CD4-positive, alpha-beta T cell (primary cell): ENCODE measurements at regions not wholly inside any gene's neighbourhood (a gene's known extent, or its start where the extent isn't known, plus 50 kb on each side); places are given as distances from the start of the nearest gene placed in this dataset.

Experiments used
- ATAC-seq: fragments of 200-7000 bp; cut with Tn5 transposase; one replicate; pipeline ENCODE4 v1.10.0; 2022; ENCODE audit warnings: mild to moderate bottlenecking; ENCODE audit not compliant: poor library complexity
- CTCF ChIA-PET: fragments of 350-600 bp; sonication (Branson Sonifier 250); formaldehyde crosslinking; loops from one replicate; lab custom pipeline; 2021; ENCODE audit warnings: antibody characterized with exemption, inconsistent platforms; lab: Charles Lee
- POLR2A ChIA-PET: fragments of 350-600 bp; sonication (Branson Sonifier 250); formaldehyde crosslinking; loops from one replicate; lab custom pipeline; 2021; ENCODE audit warnings: antibody characterized with exemption, inconsistent platforms; lab: Charles Lee
- DNase-seq, 14 experiments: peaks; one replicate each; pipeline ENCODE4 v3.0.0-alpha.2; 2013 to 2020; ENCODE audit warnings: mixed read lengths in 2 of 14
- H3K27ac ChIP-seq, 2 donors: one replicate each; pipeline versions ENCODE4 v1.5.1 to v1.7.0; 2013; ENCODE audit warnings: low read length in 2 of 2, low read depth in 1 of 2, mild to moderate bottlenecking in 1 of 2
- H3K27me3 ChIP-seq, 2 experiments: 1 replicate in 1 of 2; 2 replicates in 1 of 2; pipeline versions ENCODE4 v1.6.1 to v1.7.0; 2013; ENCODE audit warnings: low read length in 2 of 2, control low read depth in 1 of 2, mild to moderate bottlenecking in 1 of 2, moderate library complexity in 1 of 2; ENCODE audit not compliant: insufficient read depth in 2 of 2, control insufficient read depth in 1 of 2
- H3K36me3 ChIP-seq: one replicate; pipeline ENCODE4 v1.6.1; 2013; ENCODE audit warnings: low read length, control low read depth; ENCODE audit not compliant: insufficient read depth
- H3K4me1 ChIP-seq: one replicate; pipeline ENCODE4 v1.6.1; 2013; ENCODE audit warnings: low read length, control low read depth; ENCODE audit not compliant: insufficient read depth
- H3K4me3 ChIP-seq: one replicate; pipeline ENCODE4 v1.5.1; 2013; ENCODE audit warnings: mild to moderate bottlenecking, low read length, moderate library complexity
- H3K9me3 ChIP-seq, 2 experiments: 1 replicate in 1 of 2; 2 replicates in 1 of 2; pipeline versions ENCODE4 v1.6.1 to v1.7.0; 2013; ENCODE audit warnings: low read length in 2 of 2, mild to moderate bottlenecking in 2 of 2, control low read depth in 1 of 2, moderate library complexity in 1 of 2; ENCODE audit not compliant: control insufficient read depth in 1 of 2, insufficient read depth in 1 of 2
- H3K27ac Mint-ChIP-seq: one replicate; pipeline ENCODE4 v1.8.0; 2020; ENCODE audit warnings: mixed read lengths
- H3K27me3 Mint-ChIP-seq: one replicate; pipeline ENCODE4 v1.8.0; 2021; ENCODE audit warnings: mixed read lengths
- H3K36me3 Mint-ChIP-seq: one replicate; pipeline ENCODE4 v1.8.0; 2021; ENCODE audit warnings: low read depth, mixed read lengths
- H3K4me1 Mint-ChIP-seq: one replicate; pipeline ENCODE4 v1.8.0; 2021; ENCODE audit warnings: low read depth, mixed read lengths
- H3K4me3 Mint-ChIP-seq: one replicate; pipeline ENCODE4 v1.8.0; 2020; ENCODE audit warnings: mild to moderate bottlenecking, mixed read lengths
- H3K9me3 Mint-ChIP-seq: one replicate; pipeline ENCODE4 v1.8.0; 2020; ENCODE audit warnings: mixed read lengths
- intact Hi-C, 2 experiments: fragments of 100-400 bp; cut with DNase I in 1 of 2; cut with micrococcal nuclease in 1 of 2; formaldehyde crosslinking; loops; one replicate each; pipeline versions ENCODE4 v1.15.1 to v1.9.0; 2023 to 2025; cut with DNase I, micrococcal nuclease
- TF ChIP-seq, protein P1 (sequence below): fragments of 200-600 bp; IDR thresholded peaks from one replicate; pipeline ENCODE4 v1.8.0; 2022; ENCODE audit warnings: antibody characterized with exemption, mild to moderate bottlenecking

DNA sequence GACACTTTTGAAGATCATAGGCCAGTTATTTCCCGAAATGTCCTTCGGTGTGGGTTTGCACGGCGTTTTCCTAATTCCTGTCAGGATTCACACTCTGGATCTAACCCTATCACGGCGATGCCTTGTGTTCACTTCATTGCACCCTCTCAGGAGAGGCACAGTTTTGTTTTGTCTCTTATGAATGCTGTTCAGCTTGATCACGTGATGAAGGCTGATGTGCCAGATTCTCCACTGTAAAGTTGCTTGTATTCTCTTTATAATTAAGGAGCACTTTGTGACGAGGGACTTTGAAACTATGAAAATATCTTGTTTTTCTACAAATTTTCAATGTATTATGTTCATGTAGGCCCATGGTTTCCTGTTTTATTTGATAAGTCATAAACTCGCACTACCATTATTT, 568.1 kb downstream of the ACTR3B start:
- no peaks in the 10 kb centered on the region for H3K27me3 ChIP-seq
- intact Hi-C loops, result no loop called here
- TF ChIP-seq, protein P1, sequence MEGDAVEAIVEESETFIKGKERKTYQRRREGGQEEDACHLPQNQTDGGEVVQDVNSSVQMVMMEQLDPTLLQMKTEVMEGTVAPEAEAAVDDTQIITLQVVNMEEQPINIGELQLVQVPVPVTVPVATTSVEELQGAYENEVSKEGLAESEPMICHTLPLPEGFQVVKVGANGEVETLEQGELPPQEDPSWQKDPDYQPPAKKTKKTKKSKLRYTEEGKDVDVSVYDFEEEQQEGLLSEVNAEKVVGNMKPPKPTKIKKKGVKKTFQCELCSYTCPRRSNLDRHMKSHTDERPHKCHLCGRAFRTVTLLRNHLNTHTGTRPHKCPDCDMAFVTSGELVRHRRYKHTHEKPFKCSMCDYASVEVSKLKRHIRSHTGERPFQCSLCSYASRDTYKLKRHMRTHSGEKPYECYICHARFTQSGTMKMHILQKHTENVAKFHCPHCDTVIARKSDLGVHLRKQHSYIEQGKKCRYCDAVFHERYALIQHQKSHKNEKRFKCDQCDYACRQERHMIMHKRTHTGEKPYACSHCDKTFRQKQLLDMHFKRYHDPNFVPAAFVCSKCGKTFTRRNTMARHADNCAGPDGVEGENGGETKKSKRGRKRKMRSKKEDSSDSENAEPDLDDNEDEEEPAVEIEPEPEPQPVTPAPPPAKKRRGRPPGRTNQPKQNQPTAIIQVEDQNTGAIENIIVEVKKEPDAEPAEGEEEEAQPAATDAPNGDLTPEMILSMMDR, result no peak
- Mint-ChIP-seq H3K4me3 (no peak overlapping the region), H3K4me1 (no peaks in the 10 kb centered on the region), H3K27ac (no peak overlapping the region), H3K36me3 (no peaks in the 10 kb centered on the region), H3K27me3 (no peaks in the 10 kb centered on the region), H3K9me3 (peaks cover 14% of the 10 kb centered on the region)
- no peak for DNase-seq
- ChIA-PET POLR2A (no interaction called here), CTCF (no interaction called here)
- no peaks in the 10 kb centered on the region for H3K36me3 ChIP-seq
- no peak for ATAC-seq
- no peak overlapping the region for H3K27ac ChIP-seq
- no peak overlapping the region for H3K4me3 ChIP-seq
- no peaks in the 10 kb centered on the region for H3K4me1 ChIP-seq
- H3K9me3 ChIP-seq, result peaks cover 0 to 24% of the 10 kb centered on the region in 2 experiments

DNA sequence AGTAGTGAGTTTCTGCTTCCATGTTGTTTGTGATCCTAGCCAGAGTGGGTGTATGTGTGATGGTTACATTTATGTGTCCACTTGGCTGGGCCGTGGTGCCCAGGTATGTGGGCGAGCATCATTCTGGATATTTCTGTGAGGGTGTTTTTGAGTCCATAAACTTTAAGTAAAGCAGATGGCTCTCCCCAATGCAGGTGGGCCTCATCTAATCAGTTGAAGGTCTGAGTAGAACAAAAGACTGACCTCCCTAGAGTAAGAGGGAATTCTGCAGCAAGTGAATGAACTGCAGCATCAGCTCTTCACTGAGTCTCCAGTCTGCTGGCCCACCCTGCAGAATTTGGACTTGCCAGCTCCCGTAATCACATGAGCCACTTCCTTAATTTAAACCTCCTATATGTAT, 571.9 kb downstream of the ACTR3B start:
- DNase-seq (no peak), ATAC-seq (no peak)
- peaks cover 0 to 24% of the 10 kb centered on the region in 2 experiments for H3K9me3 ChIP-seq
- H3K27ac Mint-ChIP-seq, result no peak overlapping the region
- no peaks in the 10 kb centered on the region for H3K36me3 Mint-ChIP-seq
- TF ChIP-seq, protein P1, result no peak
- H3K4me3 Mint-ChIP-seq, result no peak overlapping the region
- no peak overlapping the region for H3K27ac ChIP-seq
- CTCF ChIA-PET, result no interaction called here
- intact Hi-C loops, result no loop called here
- H3K9me3 Mint-ChIP-seq, result peaks cover 11% of the 10 kb centered on the region
- H3K27me3 Mint-ChIP-seq, result no peaks in the 10 kb centered on the region
- POLR2A ChIA-PET, result no interaction called here
- no peak overlapping the region for H3K4me3 ChIP-seq
- no peaks in the 10 kb centered on the region for H3K27me3 ChIP-seq
- H3K36me3 ChIP-seq, result no peaks in the 10 kb centered on the region
- H3K4me1 ChIP-seq, result no peaks in the 10 kb centered on the region
- H3K4me1 Mint-ChIP-seq, result no peaks in the 10 kb centered on the region

DNA sequence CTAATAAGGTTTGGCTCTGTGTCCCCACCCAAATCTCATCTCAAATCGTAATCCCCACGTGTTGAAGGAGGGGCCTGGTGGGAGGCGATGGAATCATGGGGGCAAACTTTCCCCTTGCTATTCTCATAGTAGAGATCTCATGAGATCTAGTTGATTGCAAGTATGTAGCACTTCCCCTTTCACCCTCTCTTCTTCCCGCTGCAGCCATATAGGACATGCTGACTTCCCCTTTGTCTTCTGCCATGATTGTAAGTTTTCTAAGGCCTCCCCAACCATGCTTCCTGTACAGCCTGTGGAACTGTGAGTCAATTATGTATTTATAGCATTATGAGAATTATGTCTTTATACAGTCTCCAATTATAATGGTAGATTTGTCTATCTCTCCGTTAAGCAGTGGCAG, 594.5 kb downstream of the ACTR3B start:
- POLR2A ChIA-PET, result no interaction called here
- H3K4me3 ChIP-seq, result no peak overlapping the region
- Mint-ChIP-seq H3K9me3 (peaks cover 6% of the 10 kb centered on the region), H3K36me3 (no peaks in the 10 kb centered on the region), H3K27me3 (no peaks in the 10 kb centered on the region), H3K27ac (no peak overlapping the region), H3K4me1 (no peaks in the 10 kb centered on the region), H3K4me3 (no peak overlapping the region)
- H3K4me1 ChIP-seq, result no peaks in the 10 kb centered on the region
- DNase-seq (no peak), ATAC-seq (no peak)
- H3K27ac ChIP-seq, result no peak overlapping the region
- no peaks in the 10 kb centered on the region for H3K36me3 ChIP-seq
- intact Hi-C loops, result no loop called here
- no peaks in the 10 kb centered on the region for H3K27me3 ChIP-seq
- CTCF ChIA-PET, result no interaction called here
- no peaks in the 10 kb centered on the region for H3K9me3 ChIP-seq
- TF ChIP-seq, protein P1, result no peak
